ENCODE measurements at regions not wholly inside any gene's neighbourhood (a gene's known extent, or its start where the extent isn't known, plus 50 kb on each side); places are given as distances from the start of the nearest gene placed in this dataset.

- no peak for DNase-seq (ENCODE audit: low read depth, low spot score)
- H3K4me3 ChIP-seq (ENCODE audit: low read length), result no peak overlapping the region
Observed at GRCh38 chr11:106271086-106271485, 193.6 kb downstream of the AASDHPPT start.

- DNase-seq (ENCODE audit: low read depth, low spot score), result no peak
- no peak overlapping the region for H3K4me3 ChIP-seq (ENCODE audit: low read length)
Observed at GRCh38 chr11:106271686-106272085, 194.2 kb downstream of the AASDHPPT start.

- H3K4me3 ChIP-seq (ENCODE audit: low read length), result no peak overlapping the region
- DNase-seq (ENCODE audit: low read depth, low spot score), result no peak
Observed at GRCh38 chr11:106275151-106275550, 197.7 kb downstream of the AASDHPPT start.

- no peak for DNase-seq (ENCODE audit: low read depth, low spot score)
Observed at GRCh38 chr11:106276126-106276525, 198.7 kb downstream of the AASDHPPT start.

GRCh38 chr11:106276859-106277436 lies 199.5 kb downstream of the AASDHPPT start:
- no peak overlapping the region for H3K4me3 ChIP-seq (ENCODE audit: low read length)
- peak; percentile 8 for DNase-seq (ENCODE audit: low read depth, low spot score)

More at GRCh38 chr11:106276126-106276525, 198.7 kb downstream of the AASDHPPT start:
- H3K4me3 ChIP-seq (ENCODE audit: low read length), result no peak overlapping the region

- no peak for DNase-seq (ENCODE audit: low read depth, low spot score)
- no peak overlapping the region for H3K4me3 ChIP-seq (ENCODE audit: low read length)
Observed at GRCh38 chr11:106277484-106277883, 200.0 kb downstream of the AASDHPPT start.

- no peak overlapping the region for H3K4me3 ChIP-seq (ENCODE audit: low read length)
- no peak for DNase-seq (ENCODE audit: low read depth, low spot score)
Observed at GRCh38 chr11:106278391-106278790, 200.9 kb downstream of the AASDHPPT start.

GRCh38 chr11:106280036-106280435 lies 202.6 kb downstream of the AASDHPPT start:
- H3K4me3 ChIP-seq (ENCODE audit: low read length), result no peak overlapping the region
- DNase-seq (ENCODE audit: low read depth, low spot score), result no peak

- DNase-seq (ENCODE audit: low read depth, low spot score), result no peak
Observed at GRCh38 chr11:106281455-106282173, 204.2 kb downstream of the AASDHPPT start.

GRCh38 chr11:106286881-106287504 lies 209.5 kb downstream of the AASDHPPT start:
- DNase-seq (ENCODE audit: low read depth, low spot score), result no peak
- H3K4me3 ChIP-seq (ENCODE audit: low read length), result no peak overlapping the region

More at GRCh38 chr11:106281455-106282173, 204.2 kb downstream of the AASDHPPT start:
- no peak overlapping the region for H3K4me3 ChIP-seq (ENCODE audit: low read length)

GRCh38 chr11:106288057-106288456 lies 210.6 kb downstream of the AASDHPPT start:
- no peak for DNase-seq (ENCODE audit: low read depth, low spot score)
- no peak overlapping the region for H3K4me3 ChIP-seq (ENCODE audit: low read length)

- DNase-seq (ENCODE audit: low read depth, low spot score), result no peak
- no peak overlapping the region for H3K4me3 ChIP-seq (ENCODE audit: low read length)
Observed at GRCh38 chr11:106288822-106289387, 211.4 kb downstream of the AASDHPPT start.

GRCh38 chr11:106292526-106292925 lies 215.1 kb downstream of the AASDHPPT start:
- no peak for DNase-seq (ENCODE audit: low read depth, low spot score)
- H3K4me3 ChIP-seq (ENCODE audit: low read length), result no peak overlapping the region

- no peak overlapping the region for H3K4me3 ChIP-seq (ENCODE audit: low read length)
- no peak for DNase-seq (ENCODE audit: low read depth, low spot score)
Observed at GRCh38 chr11:106295974-106296373, 218.5 kb downstream of the AASDHPPT start.

GRCh38 chr11:106302416-106302815 lies 225.0 kb downstream of the AASDHPPT start:
- H3K4me3 ChIP-seq (ENCODE audit: low read length), result no peak overlapping the region
- no peak for DNase-seq (ENCODE audit: low read depth, low spot score)

- DNase-seq (ENCODE audit: low read depth, low spot score), result no peak
- no peak overlapping the region for H3K4me3 ChIP-seq (ENCODE audit: low read length)
Observed at GRCh38 chr11:106304274-106304673, 226.8 kb downstream of the AASDHPPT start.

GRCh38 chr11:106305458-106305857 lies 228.0 kb downstream of the AASDHPPT start:
- no peak overlapping the region for H3K4me3 ChIP-seq (ENCODE audit: low read length)
- no peak for DNase-seq (ENCODE audit: low read depth, low spot score)

- no peak overlapping the region for H3K4me3 ChIP-seq (ENCODE audit: low read length)
- DNase-seq (ENCODE audit: low read depth, low spot score), result no peak
Observed at GRCh38 chr11:106306942-106307341, 229.5 kb downstream of the AASDHPPT start.

GRCh38 chr11:106309070-106309684 lies 231.7 kb downstream of the AASDHPPT start:
- H3K4me3 ChIP-seq (ENCODE audit: low read length), result no peak overlapping the region
- DNase-seq (ENCODE audit: low read depth, low spot score), result no peak
